HEK293 (cell line): ENCODE measurements at regions not wholly inside any gene's neighbourhood (a gene's known extent, or its start where the extent isn't known, plus 50 kb on each side); places are given as distances from the start of the nearest gene placed in this dataset.

Experiments used
- CTCF ChIA-PET: fragments of 350-600 bp; formaldehyde crosslinking; extraction: SDS; loops from one replicate; lab custom pipeline; 2021; ENCODE audit warnings: antibody characterized with exemption; lab: Yijun Ruan, JAX
- POLR2A ChIA-PET: fragments of 300-600 bp; formaldehyde crosslinking; extraction: SDS; loops from one replicate; lab custom pipeline; 2020; ENCODE audit warnings: antibody characterized with exemption, inconsistent platforms; lab: Yijun Ruan, JAX
- H3K27ac ChIP-seq: fragments of 200-500 bp; sonication (Bioruptor generic); 2 replicates; pipeline ENCODE4 v1.5.1; 2014; ENCODE audit warnings: low read depth, low read length, control low read depth, inconsistent platforms; ENCODE audit errors: extremely low read depth
- H3K36me3 ChIP-seq, 2 experiments: fragments of 200-500 bp in 1 of 2; sonication (Bioruptor generic) in 1 of 2; 1 replicate in 1 of 2; 2 replicates in 1 of 2; pipeline ENCODE4 v1.5.1; 2014 to 2017; ENCODE audit warnings: inconsistent platforms in 2 of 2, low read length in 2 of 2; ENCODE audit not compliant: control insufficient read depth in 2 of 2, insufficient read depth in 1 of 2
- H3K4me1 ChIP-seq: fragments of 200-500 bp; sonication (Bioruptor generic); 2 replicates; pipeline ENCODE4 v1.5.1; 2014; ENCODE audit warnings: mild to moderate bottlenecking, low read length, inconsistent platforms; ENCODE audit not compliant: control insufficient read depth, insufficient read depth
- H3K4me3 ChIP-seq: 2 replicates; pipeline ENCODE4 v1.5.1; 2011; ENCODE audit warnings: low read depth, mild to moderate bottlenecking, control low read depth, low read length, moderate library complexity
- H3K9me3 ChIP-seq: fragments of 200-500 bp; sonication (Bioruptor generic); 2 replicates; pipeline ENCODE4 v1.5.1; 2014; ENCODE audit warnings: low read depth, low read length, inconsistent platforms; ENCODE audit not compliant: control insufficient read depth, insufficient read depth
- AEBP2 ChIP-seq: fragments of 450-650 bp; formaldehyde crosslinking; IDR thresholded peaks from 2 replicates; pipeline ENCODE4 v1.5.1; 2016; ENCODE audit warnings: missing biosample characterization, missing genetic modification characterization, borderline replicate concordance
- CTCF ChIP-seq: fragments of 450-650 bp; formaldehyde crosslinking; IDR thresholded peaks from 2 replicates; pipeline ENCODE4 v1.5.1; 2016; ENCODE audit warnings: missing biosample characterization, missing genetic modification characterization
- GLIS2 ChIP-seq: fragments of 450-650 bp; formaldehyde crosslinking; IDR thresholded peaks from 2 replicates; pipeline ENCODE4 v1.5.1; 2016; ENCODE audit warnings: missing biosample characterization, missing genetic modification characterization
- KLF16 ChIP-seq: fragments of 450-650 bp; formaldehyde crosslinking; IDR thresholded peaks from 2 replicates; pipeline ENCODE4 v1.5.1; 2017; ENCODE audit warnings: missing biosample characterization, missing genetic modification characterization
- PRDM1 ChIP-seq: fragments of 450-650 bp; formaldehyde crosslinking; IDR thresholded peaks from 2 replicates; pipeline ENCODE4; 2016; ENCODE audit warnings: missing biosample characterization, missing genetic modification characterization
- PRDM6 ChIP-seq: fragments of 450-650 bp; formaldehyde crosslinking; IDR thresholded peaks from 2 replicates; pipeline ENCODE4 v1.5.1; 2017; ENCODE audit warnings: missing biosample characterization, missing genetic modification characterization
- ZBTB48 ChIP-seq: fragments of 450-650 bp; formaldehyde crosslinking; IDR thresholded peaks from 2 replicates; pipeline ENCODE4 v1.5.1; 2016; ENCODE audit warnings: missing biosample characterization, missing genetic modification characterization
- ZBTB7A ChIP-seq: fragments of 450-650 bp; formaldehyde crosslinking; IDR thresholded peaks from 2 replicates; pipeline ENCODE4 v1.5.1; 2016; ENCODE audit warnings: low read depth, missing biosample characterization, missing genetic modification characterization
- ZFP69B ChIP-seq: fragments of 450-650 bp; formaldehyde crosslinking; IDR thresholded peaks from 2 replicates; pipeline ENCODE4 v1.5.1; 2016; ENCODE audit warnings: missing biosample characterization, missing genetic modification characterization
- ZNF10 ChIP-seq: fragments of 450-650 bp; formaldehyde crosslinking; IDR thresholded peaks from 2 replicates; pipeline ENCODE4 v1.5.1; 2017; ENCODE audit warnings: missing biosample characterization, missing genetic modification characterization
- ZNF112 ChIP-seq: fragments of 450-650 bp; formaldehyde crosslinking; IDR thresholded peaks from 2 replicates; pipeline ENCODE4 v1.5.0; 2017; ENCODE audit warnings: missing biosample characterization, missing genetic modification characterization
- ZNF23 ChIP-seq: fragments of 450-650 bp; formaldehyde crosslinking; IDR thresholded peaks from 2 replicates; pipeline ENCODE4 v1.5.1; 2016; ENCODE audit warnings: missing biosample characterization, missing genetic modification characterization, borderline replicate concordance
- ZNF24 ChIP-seq: fragments of 450-650 bp; formaldehyde crosslinking; IDR thresholded peaks from 2 replicates; pipeline ENCODE4 v1.5.1; 2016; ENCODE audit warnings: missing biosample characterization, missing genetic modification characterization
- ZNF26 ChIP-seq: fragments of 450-650 bp; formaldehyde crosslinking; IDR thresholded peaks from 2 replicates; pipeline ENCODE4 v1.5.1; 2016; ENCODE audit warnings: missing biosample characterization, missing genetic modification characterization
- ZNF280C ChIP-seq: fragments of 450-650 bp; formaldehyde crosslinking; IDR thresholded peaks from 2 replicates; pipeline ENCODE4 v1.5.1; 2016; ENCODE audit warnings: missing biosample characterization, missing genetic modification characterization
- ZNF280D ChIP-seq: fragments of 450-650 bp; formaldehyde crosslinking; IDR thresholded peaks from 2 replicates; pipeline ENCODE4 v1.5.1; 2016; ENCODE audit warnings: missing biosample characterization, missing genetic modification characterization
- ZNF768 ChIP-seq: fragments of 450-650 bp; formaldehyde crosslinking; IDR thresholded peaks from 2 replicates; pipeline ENCODE4 v1.5.1; 2018; ENCODE audit warnings: missing biosample characterization, mild to moderate bottlenecking, missing genetic modification characterization
- ZNF776 ChIP-seq: fragments of 450-650 bp; formaldehyde crosslinking; IDR thresholded peaks from 2 replicates; pipeline ENCODE4 v1.5.0; 2017; ENCODE audit warnings: missing biosample characterization, missing genetic modification characterization, borderline replicate concordance
- ZNF843 ChIP-seq: fragments of 450-650 bp; formaldehyde crosslinking; IDR thresholded peaks from 2 replicates; pipeline ENCODE4 v1.5.1; 2016; ENCODE audit warnings: missing biosample characterization, missing genetic modification characterization
- ZSCAN4 ChIP-seq: fragments of 450-650 bp; formaldehyde crosslinking; IDR thresholded peaks from 2 replicates; pipeline ENCODE4 v1.5.1; 2017; ENCODE audit warnings: missing biosample characterization, missing genetic modification characterization

- TF ChIP-seq PRDM1 (tag by site-specific recombination) (no peak), ZNF24 (tag by site-specific recombination) (no peak), ZNF10 (tag by site-specific recombination) (no peak), ZSCAN4 (tag by site-specific recombination) (no peak), ZBTB7A (tag by site-specific recombination) (no peak), ZNF776 (no peak), ZNF26 (tag by site-specific recombination) (no peak), ZNF843 (no peak), ZBTB48 (tag by site-specific recombination) (no peak), ZNF280C (tag by site-specific recombination) (no peak), ZNF280D (tag by site-specific recombination) (no peak)
- Histone ChIP-seq H3K4me3 (no peak overlapping the region), H3K36me3 (no peaks in the 10 kb centered on the region), H3K27ac (no peak overlapping the region), H3K4me1 (peaks cover 17% of the 10 kb centered on the region), H3K9me3 (no peaks in the 10 kb centered on the region)
- ChIA-PET CTCF (interaction anchor here (0.5 to 5.6 kb wide), 6 partner anchors 8 to 379 kb away, joined by 3 to 27 read pairs (median 6); no protein-coding TSS in a partner anchor), POLR2A (no interaction called here)
Observed at GRCh38 chr10:128528781-128529180, 402.6 kb upstream of the MKI67 start.

- POLR2A ChIA-PET = no interaction called here
- CTCF ChIA-PET = interaction anchor here (0.7 to 5.6 kb wide), 7 partner anchors 8 to 380 kb away, joined by 3 to 27 read pairs (median 5); no protein-coding TSS in a partner anchor
- no peak overlapping the region for H3K4me3 ChIP-seq
- TF ChIP-seq ZNF112 (tag by site-specific recombination) (no peak), PRDM6 (tag by site-specific recombination) (no peak), ZNF768 (tag by site-specific recombination) (no peak), AEBP2 (tag by site-specific recombination) (no peak), CTCF (tag by site-specific recombination) (no peak), GLIS2 (tag by site-specific recombination) (no peak), KLF16 (tag by site-specific recombination) (no peak), ZFP69B (no peak), ZNF23 (tag by site-specific recombination) (no peak)
- TF ChIP-seq, all 188 proteins: peak for 0
- Histone ChIP-seq H3K36me3 (no peaks in the 10 kb centered on the region), H3K9me3 (no peaks in the 10 kb centered on the region), H3K27ac (no peak overlapping the region), H3K4me1 (peaks cover 17% of the 10 kb centered on the region)
Observed at GRCh38 chr10:128529225-128529624, 403.0 kb upstream of the MKI67 start.
